GM12874 (cell line): ENCODE measurements at regions not wholly inside any gene's neighbourhood (a gene's known extent, or its start where the extent isn't known, plus 50 kb on each side); places are given as distances from the start of the nearest gene placed in this dataset.

Source experiments
- CTCF ChIP-seq: IDR thresholded peaks from 2 replicates; pipeline ENCODE4 v1.5.1; 2011; ENCODE audit warnings: low read depth, mild to moderate bottlenecking, control low read depth, low read length, moderate library complexity; ENCODE audit not compliant: insufficient read depth

GRCh38 chr20:60999250-60999649 lies 252.8 kb upstream of the CDH4 start:
- no peak for TF ChIP-seq CTCF

GRCh38 chr20:61002090-61002489 lies 250.0 kb upstream of the CDH4 start:
- no peak for TF ChIP-seq CTCF

DNA sequence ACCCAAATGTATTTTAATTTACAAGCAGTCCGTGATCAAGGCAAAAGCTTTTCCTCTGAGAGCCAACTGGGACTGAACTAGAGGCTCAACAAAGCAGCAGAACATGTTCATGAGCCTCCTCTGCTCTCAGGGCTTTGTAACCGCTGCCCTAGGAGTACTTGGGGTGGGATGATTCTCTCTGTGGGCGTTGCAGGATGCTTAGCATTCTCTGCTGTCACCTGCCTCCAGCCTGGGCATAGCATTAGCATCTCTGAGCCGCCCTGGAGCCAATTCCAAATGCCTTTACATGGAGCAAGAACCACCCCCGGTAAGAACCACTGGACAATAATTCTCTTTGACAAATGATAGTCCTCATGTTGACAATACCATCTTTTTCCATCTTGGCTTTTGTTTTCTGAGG lies 237.6 kb upstream of the CDH4 start:
- TF ChIP-seq CTCF = no peak

DNA sequence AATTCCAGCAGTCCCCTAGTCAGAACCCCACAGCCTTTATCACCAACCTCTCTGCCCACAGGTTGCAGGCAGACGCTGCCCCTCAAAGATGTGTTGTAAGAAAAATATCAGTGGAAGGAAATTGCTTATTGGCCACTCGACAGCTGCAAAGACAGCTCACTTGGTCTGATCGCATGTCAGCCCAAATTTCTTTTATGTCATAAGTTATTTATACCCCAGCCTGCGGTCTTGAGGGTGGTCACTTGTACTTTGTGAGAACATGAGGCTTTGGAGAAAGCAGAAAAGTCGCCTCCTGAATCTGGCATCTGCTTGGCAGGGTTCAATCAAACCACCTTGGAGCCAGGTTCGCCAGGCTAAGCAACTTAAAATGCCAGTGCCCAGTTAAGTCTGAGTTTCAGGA lies 236.5 kb upstream of the CDH4 start:
- no peak for TF ChIP-seq CTCF

DNA sequence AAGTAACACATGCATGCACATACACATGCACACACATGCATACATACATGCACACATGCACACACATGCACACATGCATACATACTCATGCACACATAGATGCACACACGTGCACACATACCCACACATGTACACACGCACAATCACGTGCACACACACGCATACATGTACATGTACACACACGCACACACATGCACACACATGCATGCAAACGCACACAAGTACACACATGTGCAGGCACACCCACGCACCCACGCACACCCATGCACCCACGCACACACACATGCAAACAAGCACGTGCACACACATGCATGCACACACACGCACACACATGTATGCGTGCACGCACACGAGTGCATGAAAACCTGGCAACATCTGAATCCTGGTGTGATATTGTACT lies 232.7 kb upstream of the CDH4 start:
- no peak for TF ChIP-seq CTCF

DNA sequence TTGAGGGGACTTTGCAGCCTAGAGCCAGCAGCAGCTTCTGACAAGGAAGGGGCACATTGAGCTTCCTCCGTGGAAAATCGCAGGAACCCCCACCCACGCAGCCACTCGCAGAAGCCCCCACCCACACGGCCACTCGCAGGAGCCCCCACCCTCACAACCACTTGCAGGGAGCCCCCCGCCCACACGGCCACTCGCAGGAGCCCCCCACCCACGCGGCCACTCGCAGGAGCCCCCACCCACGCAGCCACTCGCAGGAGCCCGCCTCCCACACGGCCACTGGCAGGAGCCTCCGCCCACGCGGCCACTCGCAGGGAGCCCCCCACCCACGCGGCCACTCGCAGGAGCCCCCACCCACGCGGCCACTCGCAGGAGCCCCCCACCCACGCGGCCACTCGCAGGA lies 228.4 kb upstream of the CDH4 start:
- TF ChIP-seq CTCF = no peak

- no peak for TF ChIP-seq CTCF
Observed at GRCh38 chr20:61024390-61024789, 227.7 kb upstream of the CDH4 start.

- TF ChIP-seq CTCF = no peak
Observed at GRCh38 chr20:61025536-61025935, 226.5 kb upstream of the CDH4 start.
